Lower leg skin (tissue), 4 donors: ENCODE measurements at regions not wholly inside any gene's neighbourhood (a gene's known extent, or its start where the extent isn't known, plus 50 kb on each side); places are given as distances from the start of the nearest gene placed in this dataset.

Experiments
- DNase-seq, 2 donors: peaks; one replicate each; pipeline ENCODE4 v3.0.0-alpha.2; 2019; ENCODE audit warnings: low spot score in 2 of 2
- H3K4me3 ChIP-seq: fragments of 200-600 bp; sonication (generic); 2 replicates; pipeline ENCODE4 v1.5.1; 2017; ENCODE audit warnings: mild to moderate bottlenecking, low read depth; ENCODE audit not compliant: poor library complexity, severe bottlenecking
- CTCF ChIP-seq, 3 donors: fragments of 450-650 bp; IDR thresholded peaks; one replicate each; pipeline ENCODE4 v1.5.1; 2016; ENCODE audit warnings: antibody characterized with exemption in 3 of 3, mild to moderate bottlenecking in 3 of 3, moderate library complexity in 2 of 3
- POLR2A ChIP-seq, 2 donors: fragments of 450-650 bp; IDR thresholded peaks; one replicate each; pipeline ENCODE4 v1.6.1; 2016 to 2017; ENCODE audit warnings: antibody characterized with exemption in 2 of 2, mild to moderate bottlenecking in 1 of 2, moderate library complexity in 1 of 2
- WGBS, 2 donors: methylation state at CpG; one replicate each; pipeline ENCODE4 v1.1.5; 2018; 5-methylcytosine and 5-hydroxymethylcytosine counted together
- intact Hi-C: fragments of 100-400 bp; cut with DNase I; formaldehyde crosslinking; loops from one replicate; pipeline ENCODE4 v1.15.0; 2023; ENCODE audit warnings: low total_unique reads

GRCh38 chr4:187006189-187006618 lies 282.5 kb upstream of the FAT1 start:
- 24 to 26% methylated on average over 3 of the region's 3 CpGs for WGBS, 2 donors
- intact Hi-C loops: no loop called here
- H3K4me3 ChIP-seq: no peak overlapping the region
- no peak for DNase-seq
- TF ChIP-seq POLR2A (IDR thresholded peaks at IDR 0.05) (no peak), CTCF (IDR thresholded peaks at IDR 0.05) (no peak)

DNA sequence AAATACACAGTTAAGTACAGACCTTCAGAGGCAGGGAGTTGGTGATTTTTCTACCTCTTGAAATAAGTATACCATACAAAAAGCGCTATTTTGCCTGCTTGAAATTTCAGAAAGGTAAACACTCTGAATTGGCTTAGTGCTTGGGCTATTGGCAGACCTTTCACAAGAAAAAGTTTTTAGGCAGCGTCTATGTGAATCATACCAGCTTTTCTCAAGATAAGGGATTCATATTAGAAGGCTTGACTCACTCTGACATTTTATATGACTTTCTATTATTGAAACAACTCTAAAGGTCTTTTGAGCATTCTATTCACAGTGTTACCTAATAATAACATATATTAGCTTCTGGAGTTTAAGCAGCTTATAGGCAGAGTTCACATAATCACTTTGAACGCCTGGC lies 286.4 kb upstream of the FAT1 start:
- WGBS, 2 donors: 87 to 95% methylated on average over 3 of the region's 3 CpGs
- DNase-seq: no peak
- TF ChIP-seq CTCF (IDR thresholded peaks at IDR 0.05) (no peak), POLR2A (IDR thresholded peaks at IDR 0.05) (no peak)
- H3K4me3 ChIP-seq: no peak overlapping the region
- intact Hi-C loops: no loop called here

DNA sequence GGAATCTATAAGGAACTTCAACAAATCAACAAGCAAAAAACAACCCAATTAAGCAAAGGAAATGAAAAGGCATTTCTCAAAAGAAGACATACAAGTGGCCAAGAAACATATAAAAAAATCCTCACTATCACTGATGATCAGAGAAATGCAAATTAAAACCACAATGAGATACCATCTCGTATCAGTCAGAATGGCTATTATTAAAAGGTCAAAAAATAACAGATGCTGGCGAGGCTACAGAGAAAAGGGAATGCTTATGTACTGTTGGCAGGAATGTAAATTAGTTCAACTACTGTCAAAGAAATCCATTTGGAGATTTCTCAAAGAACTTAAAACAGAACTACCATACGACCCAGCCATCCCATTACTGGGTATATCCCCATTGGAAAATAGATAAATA lies 292.4 kb upstream of the FAT1 start:
- WGBS, 2 donors: 50 to 58% methylated on average over 3 of the region's 3 CpGs
- no peak for TF ChIP-seq POLR2A (IDR thresholded peaks at IDR 0.05)
- no peak for TF ChIP-seq CTCF (IDR thresholded peaks at IDR 0.05)
- no peak overlapping the region for H3K4me3 ChIP-seq
- intact Hi-C loops: no loop called here
- DNase-seq: no peak

DNA sequence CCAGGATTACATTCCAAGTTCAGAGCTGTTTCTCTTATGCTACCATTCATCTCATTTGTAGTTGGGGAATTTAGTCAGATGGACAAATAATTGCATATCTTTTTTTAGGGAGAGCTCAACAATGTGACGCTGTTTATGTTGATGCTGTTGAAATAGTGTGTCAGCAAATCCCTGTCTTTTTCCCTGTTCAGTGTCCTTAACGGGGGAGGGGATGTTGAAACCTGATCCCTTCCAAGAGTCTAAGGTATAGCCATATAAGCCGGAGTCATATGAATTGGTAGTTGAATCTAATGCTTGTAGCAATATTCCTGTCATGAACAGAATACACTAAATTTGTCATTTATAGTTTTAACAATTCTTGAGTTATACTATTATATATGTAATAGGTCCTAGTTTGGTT lies 293.5 kb upstream of the FAT1 start:
- TF ChIP-seq POLR2A (IDR thresholded peaks at IDR 0.05) (no peak), CTCF (IDR thresholded peaks at IDR 0.05) (no peak)
- WGBS, 2 donors: 49 to 61% methylated on average over 3 of the region's 3 CpGs
- H3K4me3 ChIP-seq: no peak overlapping the region
- no peak for DNase-seq
- intact Hi-C loops: no loop called here

- intact Hi-C loops: no loop called here
- no peak for TF ChIP-seq POLR2A (IDR thresholded peaks at IDR 0.05)
- no peak for TF ChIP-seq CTCF (IDR thresholded peaks at IDR 0.05)
- H3K4me3 ChIP-seq: no peak overlapping the region
- no peak for DNase-seq
- 68 to 75% methylated on average over 8 of the region's 8 CpGs for WGBS, 2 donors
These were observed 296.2 kb upstream of the FAT1 start for GRCh38 chr4:187019896-187020295.

GRCh38 chr4:187020676-187021075 lies 297.0 kb upstream of the FAT1 start:
- no peak overlapping the region for H3K4me3 ChIP-seq
- TF ChIP-seq CTCF (IDR thresholded peaks at IDR 0.05) (no peak), POLR2A (IDR thresholded peaks at IDR 0.05) (no peak)
- DNase-seq: no peak
- WGBS, 2 donors: 86 to 92% methylated on average over 2 of the region's 2 CpGs
- intact Hi-C loops: no loop called here
